ENCODE measurements at regions not wholly inside any gene's neighbourhood (a gene's known extent, or its start where the extent isn't known, plus 50 kb on each side); places are given as distances from the start of the nearest gene placed in this dataset.

DNA sequence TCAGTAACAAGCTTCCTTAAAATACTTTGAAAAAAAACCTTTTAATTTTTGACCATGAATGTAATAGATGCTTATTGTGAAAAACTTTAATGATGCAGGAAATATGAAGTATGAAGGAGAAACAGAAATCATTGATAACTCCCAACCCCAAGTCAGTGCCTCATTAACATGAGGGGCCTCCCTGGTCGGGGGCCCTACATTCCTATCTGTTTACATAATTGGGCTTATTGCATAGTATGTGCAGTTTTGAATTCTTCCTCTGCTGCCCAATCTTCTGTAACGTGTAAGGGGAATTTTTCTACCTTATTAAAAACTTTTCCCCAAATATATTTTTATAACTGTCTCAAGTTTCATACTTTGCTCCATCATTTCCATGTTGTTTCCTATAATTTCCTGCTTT lies 63.0 kb downstream of the SLC25A47 start:
- peaks cover 0 to 6% (median 0%) of the 10 kb centered on the region in 4 donors for H3K4me1 ChIP-seq
- H3K9me3 ChIP-seq, result no peaks in the 10 kb centered on the region
- H3K4me3 ChIP-seq, result no peak overlapping the region
- TF ChIP-seq, protein P1, sequence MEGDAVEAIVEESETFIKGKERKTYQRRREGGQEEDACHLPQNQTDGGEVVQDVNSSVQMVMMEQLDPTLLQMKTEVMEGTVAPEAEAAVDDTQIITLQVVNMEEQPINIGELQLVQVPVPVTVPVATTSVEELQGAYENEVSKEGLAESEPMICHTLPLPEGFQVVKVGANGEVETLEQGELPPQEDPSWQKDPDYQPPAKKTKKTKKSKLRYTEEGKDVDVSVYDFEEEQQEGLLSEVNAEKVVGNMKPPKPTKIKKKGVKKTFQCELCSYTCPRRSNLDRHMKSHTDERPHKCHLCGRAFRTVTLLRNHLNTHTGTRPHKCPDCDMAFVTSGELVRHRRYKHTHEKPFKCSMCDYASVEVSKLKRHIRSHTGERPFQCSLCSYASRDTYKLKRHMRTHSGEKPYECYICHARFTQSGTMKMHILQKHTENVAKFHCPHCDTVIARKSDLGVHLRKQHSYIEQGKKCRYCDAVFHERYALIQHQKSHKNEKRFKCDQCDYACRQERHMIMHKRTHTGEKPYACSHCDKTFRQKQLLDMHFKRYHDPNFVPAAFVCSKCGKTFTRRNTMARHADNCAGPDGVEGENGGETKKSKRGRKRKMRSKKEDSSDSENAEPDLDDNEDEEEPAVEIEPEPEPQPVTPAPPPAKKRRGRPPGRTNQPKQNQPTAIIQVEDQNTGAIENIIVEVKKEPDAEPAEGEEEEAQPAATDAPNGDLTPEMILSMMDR (IDR thresholded peaks at IDR 0.05), result no peak
- peaks cover 8 to 24% (median 13%) of the 10 kb centered on the region in 3 donors for H3K36me3 ChIP-seq
- H3K27ac ChIP-seq, result no peak overlapping the region
- DNase-seq, result no peak
- intact Hi-C loops (cut with DNase I; ENCODE audit: low total_unique reads), result loop anchor here (10.0 kb wide), 1 partner anchor 269 kb away; no protein-coding TSS in a partner anchor
- no peaks in the 10 kb centered on the region for H3K27me3 ChIP-seq

DNA sequence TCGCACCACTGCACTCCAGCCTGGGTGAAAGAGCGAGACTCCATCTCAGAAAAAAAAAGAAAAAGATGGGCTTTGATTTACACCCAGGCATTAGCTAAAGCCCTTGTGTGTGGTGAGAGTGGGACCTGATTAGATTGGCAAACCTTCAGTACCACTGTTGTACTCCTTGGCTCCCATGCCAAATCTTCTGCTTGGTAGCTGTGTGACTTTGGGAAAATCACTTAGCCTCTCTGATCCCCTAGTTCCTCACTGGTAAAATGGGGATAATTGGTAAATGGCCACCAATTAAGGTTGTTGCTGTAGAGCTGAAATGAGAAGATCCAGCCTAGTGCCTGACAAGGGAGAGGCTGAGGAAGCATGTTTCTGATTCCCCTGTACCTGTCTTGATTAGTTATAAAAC lies 63.7 kb downstream of the SLC25A47 start:
- H3K27ac ChIP-seq, result no peak overlapping the region

DNA sequence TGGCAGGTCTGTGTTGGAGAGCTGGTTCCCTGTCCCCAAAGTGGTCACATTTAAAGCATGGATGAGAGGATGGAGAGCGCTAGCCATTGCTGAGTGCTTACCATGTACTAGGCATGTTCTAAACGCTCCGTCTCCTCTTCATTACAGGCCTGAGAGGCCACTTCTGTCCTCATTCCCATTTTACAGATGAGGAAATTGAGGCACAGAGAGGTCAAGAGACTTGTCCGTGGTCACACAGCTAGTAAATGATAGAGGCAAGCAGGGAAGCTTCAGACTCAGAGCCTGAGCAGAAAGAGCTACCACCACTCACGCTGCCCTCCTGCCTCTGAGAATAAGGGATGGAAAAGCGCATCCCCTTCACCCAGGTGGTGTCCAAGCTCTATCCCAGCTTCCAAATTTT lies 64.3 kb downstream of the SLC25A47 start:
- DNase-seq, result no peak
- TF ChIP-seq, protein P1 (IDR thresholded peaks at IDR 0.05), result no peak

More for the DNA sequence above, 63.7 kb downstream of the SLC25A47 start:
- Histone ChIP-seq H3K9me3 (no peaks in the 10 kb centered on the region), H3K36me3 (peaks cover 1 to 16% (median 7%) of the 10 kb centered on the region in 3 donors), H3K4me3 (no peak overlapping the region), H3K27me3 (no peaks in the 10 kb centered on the region), H3K4me1 (peaks cover 0 to 6% (median 0%) of the 10 kb centered on the region in 4 donors)
- TF ChIP-seq, protein P1 (IDR thresholded peaks at IDR 0.05), result no peak
- intact Hi-C loops (cut with DNase I; ENCODE audit: low total_unique reads), result loop anchor here (10.0 kb wide), 1 partner anchor 268 kb away; no protein-coding TSS in a partner anchor
- no peak for DNase-seq

DNA sequence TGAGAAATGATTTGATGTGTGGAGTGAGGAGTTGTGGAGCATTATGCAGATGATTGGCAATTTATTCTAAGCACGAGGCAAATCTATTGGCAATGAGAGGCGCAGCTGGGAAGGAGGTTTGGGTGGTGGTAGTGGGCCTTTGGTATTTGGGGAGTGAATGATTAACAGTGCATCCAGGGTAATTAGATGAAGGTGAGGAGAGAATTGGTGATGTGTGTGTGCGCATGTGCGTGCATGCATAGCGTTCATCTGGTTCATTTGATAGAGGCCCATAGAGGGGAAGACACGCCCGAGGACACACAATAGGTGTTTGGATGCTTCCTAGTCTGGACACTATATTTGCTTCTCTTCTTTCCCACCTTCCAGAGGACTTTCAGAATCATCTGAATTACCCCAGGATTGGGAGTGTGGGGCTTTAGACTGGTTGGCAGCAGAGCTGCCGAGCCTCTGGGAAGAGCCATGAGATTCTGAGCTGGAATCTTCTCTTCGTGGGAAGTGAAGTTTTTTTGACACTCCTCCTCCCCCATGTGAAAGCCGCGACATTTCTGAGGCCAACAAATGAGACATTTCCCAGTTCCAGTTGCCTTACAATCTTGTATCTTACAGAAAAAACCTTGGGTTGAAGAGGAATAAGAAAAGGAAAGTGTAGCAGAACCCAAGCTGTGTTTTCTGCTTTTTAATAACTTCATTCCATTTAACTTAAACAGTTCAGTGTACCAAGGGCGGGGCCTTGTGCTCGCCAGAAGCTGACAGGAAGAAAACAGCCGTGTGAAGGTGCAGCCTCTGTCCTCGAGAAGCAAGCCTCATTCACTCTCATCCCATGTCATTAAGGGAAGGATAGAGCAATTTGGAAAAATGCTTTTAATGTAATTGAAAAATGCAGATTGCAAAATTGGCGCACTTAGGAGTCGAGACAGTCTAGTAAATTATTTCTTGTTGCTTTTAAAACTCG lies 65.2 kb downstream of the SLC25A47 start:
- no peaks in the 10 kb centered on the region for H3K9me3 ChIP-seq
- H3K36me3 ChIP-seq, result peaks cover 0 to 1% (median under 1%) of the 10 kb centered on the region in 3 donors
- H3K4me3 ChIP-seq, result no peak overlapping the region
- intact Hi-C loops (cut with DNase I; ENCODE audit: low total_unique reads), result loop anchor here (10.0 kb wide), 1 partner anchor 266 kb away; no protein-coding TSS in a partner anchor
- TF ChIP-seq, protein P1 (IDR thresholded peaks at IDR 0.05), result no peak
- H3K27ac ChIP-seq, result no peak overlapping the region
- H3K4me1 ChIP-seq, result peaks cover 0 to 6% (median 0%) of the 10 kb centered on the region in 4 donors
- DNase-seq, result no peak
- H3K27me3 ChIP-seq, result no peaks in the 10 kb centered on the region

More for the DNA sequence above, 64.3 kb downstream of the SLC25A47 start:
- intact Hi-C loops (cut with DNase I; ENCODE audit: low total_unique reads), result loop anchor here (10.0 kb wide), 1 partner anchor 267 kb away; no protein-coding TSS in a partner anchor
- Histone ChIP-seq H3K27ac (no peak overlapping the region), H3K4me3 (no peak overlapping the region), H3K27me3 (no peaks in the 10 kb centered on the region), H3K9me3 (no peaks in the 10 kb centered on the region), H3K4me1 (peaks cover 0 to 6% (median 0%) of the 10 kb centered on the region in 4 donors), H3K36me3 (peaks cover 0 to 10% (median 4%) of the 10 kb centered on the region in 3 donors)

DNA sequence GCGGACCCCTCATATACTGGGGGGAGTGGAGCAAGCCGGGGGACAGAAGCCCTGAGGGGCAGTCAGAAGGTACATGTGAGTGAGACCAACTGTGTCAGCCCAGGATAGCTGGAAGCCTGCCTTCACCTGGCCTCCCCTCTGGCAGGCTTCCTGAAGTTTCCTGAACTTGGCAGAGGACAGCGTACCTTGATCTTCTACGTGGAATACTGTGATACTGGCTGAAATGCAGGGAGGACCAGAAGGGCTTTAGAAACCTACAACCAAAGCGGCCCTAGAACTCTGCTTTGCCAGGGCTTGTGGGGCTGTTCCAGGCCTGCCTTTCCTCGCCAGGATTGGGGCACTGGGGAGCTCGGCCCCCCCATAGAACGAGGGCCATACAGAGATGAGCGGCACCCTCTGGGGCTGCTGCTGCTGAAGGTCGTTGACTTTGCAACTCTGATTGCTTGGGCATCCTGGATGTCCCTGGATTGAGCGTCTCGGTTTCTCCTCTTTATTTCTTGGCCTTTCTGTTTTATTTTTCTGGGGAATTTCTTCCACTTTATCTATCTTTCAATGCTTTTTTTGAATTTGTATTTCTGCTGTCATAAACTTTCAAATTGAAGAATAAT lies 66.5 kb downstream of the SLC25A47 start:
- no peaks in the 10 kb centered on the region for H3K27me3 ChIP-seq
- no peaks in the 10 kb centered on the region for H3K9me3 ChIP-seq
- no peak overlapping the region for H3K27ac ChIP-seq
- intact Hi-C loops (cut with DNase I; ENCODE audit: low total_unique reads), result loop anchor here (10.0 kb wide), 1 partner anchor 265 kb away; no protein-coding TSS in a partner anchor
- no peaks in the 10 kb centered on the region for H3K36me3 ChIP-seq
- no peak overlapping the region for H3K4me3 ChIP-seq
- TF ChIP-seq, protein P1 (IDR thresholded peaks at IDR 0.05), result no peak
- H3K4me1 ChIP-seq, result no peaks in the 10 kb centered on the region
- DNase-seq, result no peak
